HG03565 (cell line): ENCODE measurements at regions not wholly inside any gene's neighbourhood (a gene's known extent, or its start where the extent isn't known, plus 50 kb on each side); places are given as distances from the start of the nearest gene placed in this dataset.
A peak's percentile ranks its signal among the peaks of the same experiment; 100 is the strongest.

ENCODE experiments used
- ATAC-seq: cut with Tn5 transposase; IDR thresholded peaks from one replicate; pipeline ENCODE4 v1.9.1; 2021; ENCODE audit warnings: mild to moderate bottlenecking, moderate library complexity; ENCODE audit not compliant: unreplicated experiment

GRCh38 chr1:113217447-113218208, 144.6 kb downstream of the LRIG2 start:
- no peak for ATAC-seq

DNA sequence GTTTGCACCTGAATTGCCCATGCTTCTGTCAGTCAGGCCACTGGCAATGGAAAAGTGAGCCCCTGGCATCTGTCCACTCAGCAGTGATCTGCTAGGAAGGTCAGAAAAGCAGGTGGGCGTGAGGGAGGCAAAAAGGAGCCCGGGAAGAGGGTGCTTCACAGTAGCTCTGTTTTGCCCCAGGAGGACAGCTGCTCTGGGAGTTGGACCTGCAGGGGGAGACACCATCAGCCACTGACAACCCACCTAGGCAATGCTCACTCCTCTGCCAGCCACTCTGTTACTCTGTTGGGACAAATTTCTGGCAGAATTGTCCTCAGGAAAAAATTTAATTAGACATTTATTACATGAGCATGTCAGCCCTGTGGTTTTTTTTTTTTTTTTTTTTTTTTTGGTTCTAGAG, 146.4 kb downstream of the LRIG2 start:
- no peak for ATAC-seq

DNA sequence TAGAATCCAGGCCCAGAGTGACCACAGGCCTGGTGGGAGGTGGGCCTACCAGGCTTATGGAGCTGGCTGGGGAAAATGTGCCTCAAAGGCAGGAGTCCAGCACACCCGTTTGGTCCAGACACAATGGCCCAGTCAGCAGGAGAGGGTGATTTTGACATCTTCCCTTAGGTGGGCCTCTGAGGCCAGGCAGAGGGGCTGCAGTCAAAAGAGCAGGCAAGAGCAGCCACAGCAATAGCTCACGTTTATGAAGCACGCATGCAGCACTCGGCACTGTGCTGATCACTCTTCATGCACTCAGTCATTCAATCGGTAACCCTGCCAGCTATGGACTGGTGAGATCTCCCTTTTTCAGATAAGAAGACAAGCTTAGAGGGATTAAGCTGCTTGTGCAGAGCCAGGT, 146.8 kb downstream of the LRIG2 start:
- no peak for ATAC-seq

GRCh38 chr1:113223040-113223439, 150.0 kb downstream of the LRIG2 start:
- ATAC-seq, result no peak

GRCh38 chr1:113223546-113223945, 150.5 kb downstream of the LRIG2 start:
- ATAC-seq, result no peak

- ATAC-seq, result peak; percentile 71
Measured at GRCh38 chr1:113226148-113226547, 153.2 kb downstream of the LRIG2 start.

DNA sequence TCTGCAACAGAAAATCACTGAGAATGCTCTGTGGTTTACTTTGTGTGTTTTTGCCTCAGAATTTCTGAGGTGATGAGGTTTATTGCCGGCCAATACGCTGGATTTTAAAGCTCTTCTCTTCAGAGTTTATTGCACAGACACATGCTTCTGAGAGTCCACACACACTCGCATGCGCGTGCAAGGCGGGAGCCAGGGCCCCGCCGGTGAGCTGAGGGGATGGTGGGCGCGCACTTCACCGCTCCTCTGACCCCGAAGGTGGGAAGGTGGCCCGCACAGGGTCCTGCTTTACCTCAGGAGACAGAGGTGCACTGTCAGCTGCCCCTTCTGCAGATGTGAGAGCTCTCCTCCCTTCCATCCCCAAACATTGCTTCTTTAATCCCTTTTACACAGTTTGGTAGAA, 158.4 kb upstream of the MAGI3 start:
- ATAC-seq, result no peak

DNA sequence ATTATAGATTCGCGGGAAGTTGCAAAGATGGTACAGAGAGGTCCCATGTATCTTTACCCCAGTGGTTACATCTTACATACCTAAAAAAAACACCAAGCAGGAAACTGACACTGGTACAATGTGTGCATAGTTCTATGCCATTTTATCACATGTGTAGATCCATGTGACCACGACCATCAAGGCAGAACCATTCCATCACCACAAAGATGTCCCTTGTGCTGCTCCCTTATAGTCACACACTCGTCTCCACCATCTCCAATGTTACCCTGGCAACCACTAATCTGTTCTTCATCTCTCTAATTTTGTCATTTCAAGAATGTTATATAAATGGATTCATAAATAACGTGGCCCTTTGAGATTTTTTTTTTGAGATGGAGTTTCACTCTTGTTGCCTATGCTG, 156.9 kb upstream of the MAGI3 start:
- no peak for ATAC-seq

- no peak for ATAC-seq
Measured at GRCh38 chr1:113241237-113241636, 149.1 kb upstream of the MAGI3 start.

- no peak for ATAC-seq
Measured at GRCh38 chr1:113242481-113242880, 147.8 kb upstream of the MAGI3 start.

DNA sequence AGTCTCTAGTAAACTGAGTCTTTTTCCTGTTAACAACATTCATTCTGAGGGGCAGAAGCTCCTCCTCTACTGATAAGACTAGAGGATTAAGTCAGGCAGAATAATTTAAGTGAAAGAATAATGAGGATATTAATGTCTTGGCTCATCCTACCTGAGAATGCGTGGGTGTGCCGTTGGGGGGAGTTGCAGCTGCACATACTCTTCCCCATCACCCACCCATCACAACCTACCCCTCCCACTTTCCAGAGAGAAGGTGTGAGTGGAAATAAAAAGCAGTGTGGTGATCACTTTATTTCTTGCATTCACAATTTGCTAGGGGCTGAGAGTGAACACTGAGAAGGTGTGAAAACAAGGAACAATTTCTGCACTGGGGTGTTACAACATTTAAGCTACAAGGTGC, 146.8 kb upstream of the MAGI3 start:
- no peak for ATAC-seq

DNA sequence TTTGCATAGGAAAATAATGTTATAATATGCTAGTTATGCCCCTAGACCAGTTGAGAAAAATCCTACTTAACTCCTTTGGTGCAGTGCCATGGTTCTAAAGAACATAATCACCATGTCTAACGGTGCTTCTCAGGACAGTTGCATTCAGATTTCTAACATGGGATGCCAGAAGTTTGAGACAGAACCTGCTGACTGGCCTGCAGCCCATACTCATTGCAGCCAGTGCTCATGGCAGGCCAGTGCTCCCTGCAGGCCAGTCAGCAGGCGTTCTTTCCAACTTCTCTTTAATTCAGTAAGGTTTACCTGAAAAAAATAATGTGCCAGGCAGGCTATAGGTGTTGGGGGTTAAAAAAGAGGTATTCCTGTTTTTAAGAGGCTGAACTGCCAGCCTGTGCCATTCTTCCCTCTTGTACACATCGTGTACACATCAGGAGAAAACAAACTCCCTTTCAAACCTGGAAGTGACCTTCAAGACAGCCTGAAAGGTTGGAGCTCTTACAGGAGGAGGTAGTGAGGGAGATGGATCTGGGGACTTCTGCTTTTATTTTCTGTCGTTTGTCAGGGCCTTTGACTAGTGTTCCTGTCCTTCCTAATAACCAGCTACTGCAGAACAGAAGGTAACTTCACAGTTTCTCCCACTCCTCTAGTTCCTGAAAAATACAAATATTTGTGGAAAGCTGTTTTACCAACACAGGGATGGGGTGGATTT, 146.0 kb upstream of the MAGI3 start:
- ATAC-seq, result no peak

GRCh38 chr1:113245252-113245651, 145.1 kb upstream of the MAGI3 start:
- no peak for ATAC-seq

DNA sequence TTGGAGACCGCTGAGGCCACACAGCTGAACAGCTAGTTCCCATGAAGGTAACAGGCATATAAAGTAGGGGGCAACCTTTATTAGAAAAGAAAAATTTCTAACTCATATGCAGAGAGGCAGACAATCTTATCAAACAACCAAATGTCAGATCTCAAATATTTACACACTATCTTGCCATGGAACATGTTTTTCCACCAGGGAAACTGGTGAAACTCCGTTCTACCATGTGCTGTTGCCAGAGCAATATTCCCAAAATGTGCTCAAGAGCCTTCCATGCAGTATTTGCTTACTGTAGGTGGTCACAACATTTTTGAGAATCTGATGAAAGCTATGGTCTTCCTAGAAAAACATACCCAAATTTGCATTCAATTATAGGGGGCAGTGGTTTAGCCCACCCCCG, 143.4 kb upstream of the MAGI3 start:
- no peak for ATAC-seq

GRCh38 chr1:113247355-113247754, 143.0 kb upstream of the MAGI3 start:
- no peak for ATAC-seq

DNA sequence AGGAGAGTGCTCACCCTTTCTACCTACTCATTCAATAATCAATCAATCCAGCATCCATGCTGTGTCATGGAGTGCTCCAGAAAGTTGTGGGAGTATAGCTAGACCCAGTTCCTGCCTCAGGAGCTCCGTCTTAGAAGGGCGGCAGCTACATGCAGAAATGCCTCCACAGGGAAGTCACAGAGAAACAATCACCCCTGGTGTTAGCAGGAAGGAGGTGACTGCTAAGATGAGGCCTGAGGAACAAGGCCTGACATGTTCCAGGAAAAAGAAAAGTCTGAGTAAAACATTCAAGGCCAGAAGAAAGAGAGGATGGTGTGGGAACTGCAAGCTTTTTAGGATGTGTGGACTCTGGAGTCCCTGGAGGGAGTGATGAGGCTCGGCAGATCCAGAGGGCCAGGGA, 142.5 kb upstream of the MAGI3 start:
- ATAC-seq, result no peak

- no peak for ATAC-seq
Measured at GRCh38 chr1:113248494-113248893, 141.8 kb upstream of the MAGI3 start.

DNA sequence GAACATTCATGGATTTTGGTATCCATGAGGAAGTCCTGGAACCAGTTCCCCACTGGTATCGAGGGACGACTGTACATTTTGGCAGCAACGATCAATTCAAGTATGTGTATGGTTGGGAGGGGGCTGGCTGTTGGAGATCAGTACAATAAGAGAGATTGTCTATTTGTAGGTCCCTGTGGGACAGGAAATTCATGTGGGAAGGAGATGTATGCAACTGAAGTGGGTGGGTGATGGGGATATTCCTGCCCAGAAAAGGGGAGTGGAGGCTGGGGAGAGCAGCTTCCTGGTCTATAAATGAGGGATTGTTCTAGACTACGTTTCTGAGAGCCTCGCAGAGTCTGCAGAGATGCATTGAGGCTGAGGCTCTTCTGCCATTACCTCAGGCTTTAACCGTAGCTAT, 140.2 kb upstream of the MAGI3 start:
- ATAC-seq, result no peak

DNA sequence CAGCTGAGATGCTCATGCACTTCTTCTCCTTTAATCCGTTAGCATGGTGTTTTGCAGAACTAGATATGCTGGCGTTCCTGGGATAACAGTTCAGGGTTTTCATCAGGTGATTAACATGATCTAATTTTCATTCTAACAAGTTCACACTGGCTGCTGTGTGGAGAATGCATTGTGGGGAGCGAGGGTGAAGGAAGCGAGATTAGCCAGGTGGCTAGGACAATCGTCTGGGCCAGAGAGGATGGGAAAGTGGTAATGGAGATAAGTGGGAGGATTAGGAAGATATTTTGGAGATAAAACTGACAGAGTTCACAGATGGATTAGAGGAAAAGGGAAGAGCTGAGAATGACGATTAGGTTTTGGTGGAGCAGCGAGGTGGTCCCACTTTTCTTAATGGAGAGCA, 138.1 kb upstream of the MAGI3 start:
- no peak for ATAC-seq

DNA sequence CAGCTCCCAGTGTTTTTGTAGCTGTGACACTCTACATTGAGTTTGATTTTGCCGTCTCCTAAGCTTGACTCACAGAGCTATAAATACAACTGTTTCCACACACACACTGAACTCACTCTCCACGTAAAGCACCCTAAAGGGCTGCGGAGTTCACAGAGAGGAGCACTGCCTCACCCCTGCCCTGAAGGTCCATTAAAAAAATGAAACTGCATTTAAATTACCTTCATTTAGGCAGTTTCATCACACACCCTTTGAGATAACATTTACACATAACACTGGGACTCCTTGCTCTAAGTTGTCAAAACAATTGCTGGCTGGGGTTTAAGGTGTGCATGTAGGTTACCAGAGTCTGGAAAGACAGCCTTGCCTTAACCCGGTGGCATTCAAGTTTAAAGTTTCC, 137.1 kb upstream of the MAGI3 start:
- no peak for ATAC-seq

DNA sequence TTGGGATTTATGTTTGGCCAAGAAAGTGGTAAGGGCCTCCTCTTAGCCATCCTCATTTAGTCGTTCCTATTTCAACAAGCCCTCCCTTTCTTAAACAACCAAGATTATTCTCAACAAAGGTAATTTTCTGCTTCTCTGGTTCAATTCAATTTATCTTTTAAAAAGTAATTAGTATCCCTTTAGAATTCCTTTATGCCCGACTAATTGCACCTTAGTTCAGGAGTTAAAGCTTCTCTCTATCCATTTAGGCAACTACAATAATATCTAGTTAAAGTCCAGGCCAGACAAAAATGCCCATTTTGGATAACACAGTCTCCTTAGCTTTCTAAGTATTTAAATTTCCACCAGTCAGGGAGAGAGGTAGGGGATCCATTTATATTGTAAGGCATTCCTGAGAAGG, 136.7 kb upstream of the MAGI3 start:
- ATAC-seq, result no peak

GRCh38 chr1:113255038-113255719, 135.1 kb upstream of the MAGI3 start:
- no peak for ATAC-seq
